NCI-H69 (cell line): ENCODE measurements at regions not wholly inside any gene's neighbourhood (a gene's known extent, or its start where the extent isn't known, plus 50 kb on each side); places are given as distances from the start of the nearest gene placed in this dataset.

Experiments used
- DNase-seq: peaks from one replicate; lab custom pipeline; 2025; lab: John Stamatoyannopoulos, UW

GRCh38 chr16:65547772-65548446 is 426.0 kb upstream of the CDH11 start:
- no peak for DNase-seq

- DNase-seq = no peak
Observed at GRCh38 chr16:65546353-65546791, 424.5 kb upstream of the CDH11 start.

GRCh38 chr16:65545413-65545956 is 423.6 kb upstream of the CDH11 start:
- no peak for DNase-seq

- DNase-seq = no peak
Observed at GRCh38 chr16:65543781-65544740, 422.2 kb upstream of the CDH11 start.

- DNase-seq = no peak
Observed at GRCh38 chr16:65541646-65542045, 419.8 kb upstream of the CDH11 start.

GRCh38 chr16:65540901-65541300 is 419.0 kb upstream of the CDH11 start:
- DNase-seq = no peak

GRCh38 chr16:65538976-65539375 is 417.1 kb upstream of the CDH11 start:
- DNase-seq = no peak

- DNase-seq = no peak
Observed at GRCh38 chr16:65537336-65537735, 415.5 kb upstream of the CDH11 start.

GRCh38 chr16:65534121-65534528 is 412.3 kb upstream of the CDH11 start:
- DNase-seq = no peak

GRCh38 chr16:65532846-65533245 is 411.0 kb upstream of the CDH11 start:
- no peak for DNase-seq

- peak; percentile 48 for DNase-seq
Observed at GRCh38 chr16:65532258-65532657, 410.4 kb upstream of the CDH11 start.

- no peak for DNase-seq
Observed at GRCh38 chr16:65531475-65531874, 409.6 kb upstream of the CDH11 start.

GRCh38 chr16:65525707-65526106 is 403.8 kb upstream of the CDH11 start:
- DNase-seq = no peak

- no peak for DNase-seq
Observed at GRCh38 chr16:65524997-65525396, 403.1 kb upstream of the CDH11 start.

GRCh38 chr16:65524231-65524630 is 402.4 kb upstream of the CDH11 start:
- no peak for DNase-seq

- DNase-seq = no peak
Observed at GRCh38 chr16:65523283-65523944, 401.6 kb upstream of the CDH11 start.

- DNase-seq = no peak
Observed at GRCh38 chr16:65522412-65522811, 400.5 kb upstream of the CDH11 start.

GRCh38 chr16:65521633-65522328 is 399.9 kb upstream of the CDH11 start:
- DNase-seq = no peak

- DNase-seq = no peak
Observed at GRCh38 chr16:65519402-65519801, 397.5 kb upstream of the CDH11 start.

GRCh38 chr16:65515193-65515592 is 393.3 kb upstream of the CDH11 start:
- no peak for DNase-seq

- no peak for DNase-seq
Observed at GRCh38 chr16:65510850-65511249, 389.0 kb upstream of the CDH11 start.

GRCh38 chr16:65510241-65510640 is 388.4 kb upstream of the CDH11 start:
- DNase-seq = no peak
